NCI-H2196 (cell line): ENCODE measurements at regions not wholly inside any gene's neighbourhood (a gene's known extent, or its start where the extent isn't known, plus 50 kb on each side); places are given as distances from the start of the nearest gene placed in this dataset.

Source experiments
- DNase-seq: peaks from one replicate; lab custom pipeline; 2025; ENCODE audit not compliant: unreplicated experiment; lab: John Stamatoyannopoulos, UW

GRCh38 chr10:70966646-70967553, 78.5 kb upstream of the PCBD1 start:
- no peak for DNase-seq

GRCh38 chr10:70967591-70968587, 79.5 kb upstream of the PCBD1 start:
- peak; percentile 68 for DNase-seq

- no peak for DNase-seq
Observed at GRCh38 chr10:70969188-70969587, 80.8 kb upstream of the PCBD1 start.

- DNase-seq, result no peak
Observed at GRCh38 chr10:70970830-70971229, 82.5 kb upstream of the PCBD1 start.

- DNase-seq, result no peak
Observed at GRCh38 chr10:70973275-70973674, 84.9 kb upstream of the PCBD1 start.

GRCh38 chr10:70974351-70974901, 86.1 kb upstream of the PCBD1 start:
- no peak for DNase-seq

- DNase-seq, result no peak
Observed at GRCh38 chr10:70974920-70975319, 86.6 kb upstream of the PCBD1 start.

- DNase-seq, result no peak
Observed at GRCh38 chr10:70976063-70976695, 87.8 kb upstream of the PCBD1 start.

- no peak for DNase-seq
Observed at GRCh38 chr10:70977625-70978024, 89.3 kb upstream of the PCBD1 start.

GRCh38 chr10:70978181-70978580, 89.8 kb upstream of the PCBD1 start:
- no peak for DNase-seq

GRCh38 chr10:70978816-70979480, 90.6 kb upstream of the PCBD1 start:
- DNase-seq, result no peak

- DNase-seq, result no peak
Observed at GRCh38 chr10:70980687-70981086, 92.3 kb upstream of the PCBD1 start.

- DNase-seq, result no peak
Observed at GRCh38 chr10:70981171-70981836, 92.9 kb upstream of the PCBD1 start.

GRCh38 chr10:70981936-70982335, 93.6 kb upstream of the PCBD1 start:
- DNase-seq, result no peak

GRCh38 chr10:70982443-70982842, 94.1 kb upstream of the PCBD1 start:
- DNase-seq, result no peak

- no peak for DNase-seq
Observed at GRCh38 chr10:70984986-70985722, 96.8 kb upstream of the PCBD1 start.

- peak; percentile 25 for DNase-seq
Observed at GRCh38 chr10:70985824-70986622, 97.7 kb upstream of the PCBD1 start.

GRCh38 chr10:70986623-70986950, 98.2 kb upstream of the PCBD1 start:
- no peak for DNase-seq
